ENCODE measurements at regions not wholly inside any gene's neighbourhood (a gene's known extent, or its start where the extent isn't known, plus 50 kb on each side); places are given as distances from the start of the nearest gene placed in this dataset.

GRCh38 chr5:54621048-54621447, 103.5 kb downstream of the SNX18 start:
- Histone ChIP-seq H3K9me3 (ENCODE audit: control insufficient read depth, low read length) (no peaks in the 10 kb centered on the region), H3K27me3 (ENCODE audit: control insufficient read depth, insufficient read depth, low read length) (no peaks in the 10 kb centered on the region), H3K27ac (no peak overlapping the region), H3K4me3 (ENCODE audit: low read depth, low read length) (no peak overlapping the region), H3K36me3 (ENCODE audit: control insufficient read depth, insufficient read depth, low read length) (no peaks in the 10 kb centered on the region), H3K4me2 (ENCODE audit: low read length) (no peak overlapping the region), H3K4me1 (no peaks in the 10 kb centered on the region), H3K9ac (no peak overlapping the region), H3K79me2 (no peaks in the 10 kb centered on the region), H2AFZ (no peak overlapping the region)
- no peak for TF ChIP-seq CTCF (IDR thresholded peaks at IDR 0.05)

GRCh38 chr5:54620141-54620933, 102.8 kb downstream of the SNX18 start:
- Histone ChIP-seq H3K79me2 (no peaks in the 10 kb centered on the region), H3K9me3 (ENCODE audit: control insufficient read depth, low read length) (no peaks in the 10 kb centered on the region), H3K27me3 (ENCODE audit: control insufficient read depth, insufficient read depth, low read length) (no peaks in the 10 kb centered on the region), H3K9ac (no peak overlapping the region), H3K27ac (no peak overlapping the region), H3K36me3 (ENCODE audit: control insufficient read depth, insufficient read depth, low read length) (no peaks in the 10 kb centered on the region), H3K4me1 (no peaks in the 10 kb centered on the region), H3K4me3 (ENCODE audit: low read depth, low read length) (no peak overlapping the region), H2AFZ (no peak overlapping the region), H3K4me2 (ENCODE audit: low read length) (no peak overlapping the region)
- no peak for TF ChIP-seq CTCF (IDR thresholded peaks at IDR 0.05)

GRCh38 chr5:54619731-54620130, 102.2 kb downstream of the SNX18 start:
- Histone ChIP-seq H3K4me2 (ENCODE audit: low read length) (no peak overlapping the region), H3K9ac (no peak overlapping the region), H3K27me3 (ENCODE audit: control insufficient read depth, insufficient read depth, low read length) (no peaks in the 10 kb centered on the region), H3K4me1 (no peaks in the 10 kb centered on the region), H3K27ac (no peak overlapping the region), H3K79me2 (no peaks in the 10 kb centered on the region), H3K4me3 (ENCODE audit: low read depth, low read length) (no peak overlapping the region), H3K9me3 (ENCODE audit: control insufficient read depth, low read length) (no peaks in the 10 kb centered on the region), H3K36me3 (ENCODE audit: control insufficient read depth, insufficient read depth, low read length) (no peaks in the 10 kb centered on the region), H2AFZ (no peak overlapping the region)
- no peak for TF ChIP-seq CTCF (IDR thresholded peaks at IDR 0.05)

GRCh38 chr5:54616518-54617220, 99.1 kb downstream of the SNX18 start:
- Histone ChIP-seq H3K4me3 (ENCODE audit: low read depth, low read length) (no peak overlapping the region), H3K36me3 (ENCODE audit: control insufficient read depth, insufficient read depth, low read length) (no peaks in the 10 kb centered on the region), H3K9ac (no peak overlapping the region), H2AFZ (peak overlapping the region; percentile 30), H3K27ac (no peak overlapping the region), H3K4me2 (ENCODE audit: low read length) (no peak overlapping the region), H3K27me3 (ENCODE audit: control insufficient read depth, insufficient read depth, low read length) (no peaks in the 10 kb centered on the region), H3K9me3 (ENCODE audit: control insufficient read depth, low read length) (no peaks in the 10 kb centered on the region), H3K79me2 (no peaks in the 10 kb centered on the region), H3K4me1 (no peaks in the 10 kb centered on the region)
- TF ChIP-seq CTCF (IDR thresholded peaks at IDR 0.05): no peak
